ENCODE measurements at regions not wholly inside any gene's neighbourhood (a gene's known extent, or its start where the extent isn't known, plus 50 kb on each side); places are given as distances from the start of the nearest gene placed in this dataset.
A peak's percentile ranks its signal among the peaks of the same experiment; 100 is the strongest.

DNA sequence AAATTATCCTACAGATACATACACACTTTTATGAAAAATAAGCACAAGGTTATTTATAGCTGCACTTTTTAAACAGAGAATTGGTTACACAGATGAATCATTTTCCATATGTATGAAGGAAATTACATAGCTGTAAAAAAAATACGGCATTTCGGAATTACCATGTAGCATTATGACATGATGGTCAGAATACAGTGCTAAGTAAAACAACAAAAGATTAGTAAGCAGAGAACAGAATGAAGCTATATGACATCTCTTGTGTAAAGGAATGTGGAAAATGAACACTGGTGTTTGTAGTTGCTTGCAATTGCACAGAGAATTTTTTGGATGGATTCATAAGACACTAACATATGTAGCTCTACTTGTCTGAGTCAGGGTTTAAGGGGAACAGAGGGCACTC, 1222.0 kb upstream of the PRKX start:
- BruUV-seq (replicated peaks): no TSS peak
- no peaks in the 10 kb centered on the region for H3K36me3 Mint-ChIP-seq (ENCODE audit: insufficient read depth, unreplicated experiment)
- intact Hi-C loops (cut with micrococcal nuclease; ENCODE audit: unreplicated experiment): no loop called here
- H3K27ac Mint-ChIP-seq (ENCODE audit: unreplicated experiment): peak overlapping the region; percentile 20
- no peaks in the 10 kb centered on the region for H3K27me3 Mint-ChIP-seq (ENCODE audit: unreplicated experiment)
- TF ChIP-seq, protein P1, sequence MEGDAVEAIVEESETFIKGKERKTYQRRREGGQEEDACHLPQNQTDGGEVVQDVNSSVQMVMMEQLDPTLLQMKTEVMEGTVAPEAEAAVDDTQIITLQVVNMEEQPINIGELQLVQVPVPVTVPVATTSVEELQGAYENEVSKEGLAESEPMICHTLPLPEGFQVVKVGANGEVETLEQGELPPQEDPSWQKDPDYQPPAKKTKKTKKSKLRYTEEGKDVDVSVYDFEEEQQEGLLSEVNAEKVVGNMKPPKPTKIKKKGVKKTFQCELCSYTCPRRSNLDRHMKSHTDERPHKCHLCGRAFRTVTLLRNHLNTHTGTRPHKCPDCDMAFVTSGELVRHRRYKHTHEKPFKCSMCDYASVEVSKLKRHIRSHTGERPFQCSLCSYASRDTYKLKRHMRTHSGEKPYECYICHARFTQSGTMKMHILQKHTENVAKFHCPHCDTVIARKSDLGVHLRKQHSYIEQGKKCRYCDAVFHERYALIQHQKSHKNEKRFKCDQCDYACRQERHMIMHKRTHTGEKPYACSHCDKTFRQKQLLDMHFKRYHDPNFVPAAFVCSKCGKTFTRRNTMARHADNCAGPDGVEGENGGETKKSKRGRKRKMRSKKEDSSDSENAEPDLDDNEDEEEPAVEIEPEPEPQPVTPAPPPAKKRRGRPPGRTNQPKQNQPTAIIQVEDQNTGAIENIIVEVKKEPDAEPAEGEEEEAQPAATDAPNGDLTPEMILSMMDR (IDR thresholded peaks at IDR 0.05; ENCODE audit: unreplicated experiment): no peak
- no peaks in the 10 kb centered on the region for H3K9me3 Mint-ChIP-seq (ENCODE audit: low read depth, unreplicated experiment)
- DNase-seq: no peak
- peaks cover 6% of the 10 kb centered on the region for H3K4me1 Mint-ChIP-seq (ENCODE audit: low read depth, unreplicated experiment)
- CTCF ChIA-PET: no interaction called here
- H3K4me3 Mint-ChIP-seq (ENCODE audit: low read depth, unreplicated experiment): no peak overlapping the region

DNA sequence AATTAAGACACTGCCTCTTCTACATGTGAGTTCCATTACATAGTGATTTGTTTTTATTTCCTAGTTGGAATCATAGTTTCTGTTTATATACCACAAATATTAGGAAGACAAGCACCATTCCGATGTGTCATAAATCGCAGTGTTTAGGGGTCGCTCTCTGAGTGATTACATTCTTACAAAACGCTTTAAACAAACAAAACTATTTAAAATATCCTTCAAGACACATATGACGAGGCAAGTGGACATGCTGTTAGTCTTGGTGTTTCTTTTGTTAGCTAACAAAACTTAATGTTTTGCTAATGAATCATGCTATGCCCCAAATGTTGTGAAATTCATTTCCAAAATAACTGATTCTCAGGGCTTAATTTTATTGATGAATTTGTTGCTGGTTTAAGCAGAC, 1219.3 kb upstream of the PRKX start:
- TF ChIP-seq, protein P1 (IDR thresholded peaks at IDR 0.05; ENCODE audit: unreplicated experiment): no peak
- DNase-seq: no peak
- BruUV-seq (replicated peaks): no TSS peak
- intact Hi-C loops (cut with micrococcal nuclease; ENCODE audit: unreplicated experiment): no loop called here
- Mint-ChIP-seq H3K27ac (ENCODE audit: unreplicated experiment) (no peak overlapping the region), H3K4me1 (ENCODE audit: low read depth, unreplicated experiment) (peaks cover 7% of the 10 kb centered on the region), H3K9me3 (ENCODE audit: low read depth, unreplicated experiment) (no peaks in the 10 kb centered on the region), H3K27me3 (ENCODE audit: unreplicated experiment) (no peaks in the 10 kb centered on the region), H3K36me3 (ENCODE audit: insufficient read depth, unreplicated experiment) (no peaks in the 10 kb centered on the region), H3K4me3 (ENCODE audit: low read depth, unreplicated experiment) (no peak overlapping the region)
- CTCF ChIA-PET: no interaction called here

DNA sequence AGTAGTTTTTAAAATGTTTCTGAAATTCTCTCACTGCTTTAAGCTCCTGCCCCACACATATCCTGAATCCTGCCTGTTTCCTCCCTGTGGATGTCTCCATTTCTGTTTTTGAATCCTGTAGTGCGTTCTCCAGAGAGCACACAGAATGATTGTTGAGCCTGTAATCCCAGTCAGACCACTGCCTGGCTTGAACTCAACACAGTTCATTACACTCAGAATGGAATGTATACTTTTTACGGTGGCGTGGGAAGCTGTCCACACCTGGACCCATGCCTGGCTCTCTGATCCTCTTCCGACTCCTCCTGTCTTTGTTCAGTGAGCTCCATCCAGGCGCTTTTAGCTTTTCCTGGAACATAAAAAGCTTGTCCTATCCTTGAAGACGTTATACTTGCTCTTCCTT, 1217.0 kb upstream of the PRKX start:
- Mint-ChIP-seq H3K27me3 (ENCODE audit: unreplicated experiment) (no peaks in the 10 kb centered on the region), H3K4me1 (ENCODE audit: low read depth, unreplicated experiment) (peaks cover 7% of the 10 kb centered on the region), H3K36me3 (ENCODE audit: insufficient read depth, unreplicated experiment) (no peaks in the 10 kb centered on the region), H3K4me3 (ENCODE audit: low read depth, unreplicated experiment) (no peak overlapping the region), H3K27ac (ENCODE audit: unreplicated experiment) (peak overlapping the region; percentile 52), H3K9me3 (ENCODE audit: low read depth, unreplicated experiment) (no peaks in the 10 kb centered on the region)
- BruUV-seq (replicated peaks): no TSS peak
- TF ChIP-seq, protein P1 (IDR thresholded peaks at IDR 0.05; ENCODE audit: unreplicated experiment): no peak
- no peak for DNase-seq
- intact Hi-C loops (cut with micrococcal nuclease; ENCODE audit: unreplicated experiment): no loop called here
- CTCF ChIA-PET: no interaction called here

DNA sequence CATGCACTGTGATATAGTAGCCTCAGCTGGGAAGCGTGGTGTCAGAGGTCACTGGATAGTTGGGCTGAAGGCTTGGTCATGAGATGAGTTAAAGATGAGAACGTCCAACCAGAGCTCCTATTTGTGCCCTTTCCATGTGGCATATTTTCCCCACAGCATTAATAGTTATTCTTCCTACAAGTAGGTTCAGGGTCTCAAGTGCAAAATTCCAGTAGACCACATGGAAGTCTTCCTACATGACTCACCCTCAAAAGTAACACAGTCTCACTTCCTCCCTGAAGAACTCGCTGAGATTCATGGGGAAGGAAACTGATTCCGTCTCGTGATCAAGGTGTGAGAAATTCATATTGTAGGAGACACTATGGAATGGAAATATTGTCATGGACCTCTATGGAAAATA, 1212.5 kb upstream of the PRKX start:
- no peak overlapping the region for H3K27ac Mint-ChIP-seq (ENCODE audit: unreplicated experiment)
- TF ChIP-seq, protein P1 (IDR thresholded peaks at IDR 0.05; ENCODE audit: unreplicated experiment): no peak
- no peak overlapping the region for H3K4me3 Mint-ChIP-seq (ENCODE audit: low read depth, unreplicated experiment)
- H3K27me3 Mint-ChIP-seq (ENCODE audit: unreplicated experiment): no peaks in the 10 kb centered on the region
- H3K4me1 Mint-ChIP-seq (ENCODE audit: low read depth, unreplicated experiment): peaks cover 6% of the 10 kb centered on the region
- H3K36me3 Mint-ChIP-seq (ENCODE audit: insufficient read depth, unreplicated experiment): no peaks in the 10 kb centered on the region
- no peaks in the 10 kb centered on the region for H3K9me3 Mint-ChIP-seq (ENCODE audit: low read depth, unreplicated experiment)
- CTCF ChIA-PET: no interaction called here
- DNase-seq: no peak
- no TSS peak for BruUV-seq (replicated peaks)
- intact Hi-C loops (cut with micrococcal nuclease; ENCODE audit: unreplicated experiment): no loop called here

DNA sequence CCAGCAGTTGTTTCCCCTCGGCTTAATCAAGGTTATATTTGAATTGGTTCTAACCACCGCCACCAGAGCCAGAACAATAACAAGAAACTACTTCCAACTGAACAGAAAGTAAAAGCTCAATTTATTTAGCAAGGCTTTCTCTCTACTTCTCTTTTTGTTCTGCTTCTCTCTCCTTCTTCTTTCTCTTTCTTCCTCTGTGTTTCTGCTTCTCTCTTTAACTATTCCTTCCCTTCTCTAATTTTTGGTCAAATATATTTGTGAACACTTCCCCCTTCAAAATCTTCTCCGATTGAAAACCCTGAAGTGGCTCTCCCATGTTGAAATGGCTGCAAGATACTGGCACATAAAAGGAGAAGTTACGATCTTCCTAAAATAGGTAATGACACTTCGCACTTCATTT, 1195.9 kb upstream of the PRKX start:
- Mint-ChIP-seq H3K4me3 (ENCODE audit: low read depth, unreplicated experiment) (no peak overlapping the region), H3K4me1 (ENCODE audit: low read depth, unreplicated experiment) (peaks cover 8% of the 10 kb centered on the region), H3K27ac (ENCODE audit: unreplicated experiment) (no peak overlapping the region), H3K9me3 (ENCODE audit: low read depth, unreplicated experiment) (peaks cover 3% of the 10 kb centered on the region), H3K27me3 (ENCODE audit: unreplicated experiment) (no peaks in the 10 kb centered on the region), H3K36me3 (ENCODE audit: insufficient read depth, unreplicated experiment) (no peaks in the 10 kb centered on the region)
- BruUV-seq (replicated peaks): no TSS peak
- TF ChIP-seq, protein P1 (IDR thresholded peaks at IDR 0.05; ENCODE audit: unreplicated experiment): no peak
- CTCF ChIA-PET: no interaction called here
- DNase-seq: no peak
- intact Hi-C loops (cut with micrococcal nuclease; ENCODE audit: unreplicated experiment): no loop called here

Measured in Calu3 (cell line).